HG03342 (cell line): ENCODE measurements at regions not wholly inside any gene's neighbourhood (a gene's known extent, or its start where the extent isn't known, plus 50 kb on each side); places are given as distances from the start of the nearest gene placed in this dataset.

ENCODE experiments used
- ATAC-seq: cut with Tn5 transposase; IDR thresholded peaks from one replicate; pipeline ENCODE4 v1.9.1; 2021; ENCODE audit warnings: mild to moderate bottlenecking, moderate library complexity; ENCODE audit not compliant: unreplicated experiment

DNA sequence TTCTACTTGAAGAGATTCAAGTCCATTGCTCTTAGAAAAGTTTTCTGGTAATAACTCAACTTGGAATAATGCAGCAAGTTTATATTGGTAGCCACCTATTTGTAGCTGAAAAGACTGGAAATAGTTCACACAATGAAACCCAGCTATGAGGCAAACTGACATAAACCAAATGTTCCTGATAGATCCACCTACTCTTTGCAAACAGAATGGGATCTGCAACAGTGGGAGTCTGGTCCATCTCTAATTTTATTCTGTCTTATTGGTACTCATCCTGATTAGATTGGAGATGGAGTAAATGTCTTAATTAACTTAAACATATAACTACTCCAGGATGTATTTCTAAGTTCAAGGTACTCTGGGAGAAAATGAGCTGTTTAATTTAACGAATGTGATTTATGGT lies 438.0 kb downstream of the OLFM4 start:
- no peak for ATAC-seq

DNA sequence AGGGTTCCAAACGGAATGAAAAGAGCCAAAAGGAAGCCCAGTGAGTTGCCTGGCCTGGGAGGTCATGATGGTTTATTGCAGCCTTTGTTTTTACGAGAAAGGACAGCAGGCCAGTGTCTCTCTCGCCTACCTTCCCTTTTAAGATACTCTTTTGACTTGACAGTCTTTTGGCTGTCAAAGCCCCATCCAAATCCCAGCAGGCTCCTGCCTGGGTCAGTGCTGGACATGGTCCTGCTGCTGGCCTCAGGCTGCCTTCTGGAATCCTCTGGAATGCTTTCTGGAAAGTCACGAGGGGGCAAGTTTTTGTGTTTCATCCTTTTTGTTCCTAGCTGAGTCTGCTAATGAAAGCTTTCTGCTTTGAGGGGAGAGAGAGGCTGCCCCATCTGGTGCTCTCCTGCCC lies 444.8 kb downstream of the OLFM4 start:
- ATAC-seq: no peak

GRCh38 chr13:53474878-53475277 lies 446.3 kb downstream of the OLFM4 start:
- no peak for ATAC-seq

DNA sequence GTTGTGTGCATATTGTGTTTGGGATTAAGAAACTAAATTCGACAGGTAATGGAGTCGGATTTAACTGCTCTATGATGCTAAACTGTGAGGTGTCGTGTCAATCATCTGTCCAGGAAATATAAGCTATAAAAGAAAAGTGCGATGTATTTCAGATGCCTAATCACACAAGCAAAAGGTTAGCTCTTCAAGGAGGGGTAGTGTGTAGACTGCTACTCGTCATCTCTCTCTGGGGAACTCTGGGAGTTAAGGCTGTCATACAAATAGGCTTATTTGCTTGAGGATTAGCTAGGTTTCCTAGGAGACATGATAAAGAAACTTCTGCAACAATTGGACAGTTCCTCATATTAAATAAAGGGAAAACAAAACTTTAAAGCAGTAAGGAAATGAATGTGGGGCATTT lies 462.1 kb downstream of the OLFM4 start:
- ATAC-seq: no peak

GRCh38 chr13:53494406-53494805 lies 465.8 kb downstream of the OLFM4 start:
- no peak for ATAC-seq

DNA sequence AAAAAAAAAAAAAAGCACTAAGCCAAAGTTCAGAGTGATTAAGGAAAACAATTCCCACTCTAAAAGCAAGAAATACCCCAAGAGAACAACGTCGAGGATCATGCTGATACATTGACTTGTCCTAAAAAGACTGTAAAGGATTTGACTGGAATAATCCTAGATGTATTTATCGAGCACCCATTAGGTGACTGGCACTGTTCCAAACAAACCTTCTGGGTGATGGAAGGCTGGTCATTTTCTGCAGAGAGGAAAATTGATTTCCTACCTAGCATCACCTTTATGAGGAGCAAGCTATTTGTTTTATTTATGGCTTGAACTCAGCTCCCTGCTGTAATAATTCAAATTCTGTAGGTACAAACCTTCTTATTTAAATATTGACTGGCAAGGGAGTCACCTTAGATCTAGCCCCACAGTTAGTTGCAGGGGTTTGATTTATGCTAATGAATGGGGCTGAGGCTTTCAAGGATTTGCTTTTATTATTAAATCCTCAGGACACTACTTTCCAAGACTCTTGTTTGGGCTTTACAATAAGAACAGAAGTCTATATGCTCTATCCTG lies 471.0 kb downstream of the OLFM4 start:
- no peak for ATAC-seq

- peak; percentile 92 for ATAC-seq
These were observed 472.8 kb downstream of the OLFM4 start for GRCh38 chr13:53501387-53501786.

- no peak for ATAC-seq
These were observed 479.1 kb downstream of the OLFM4 start for GRCh38 chr13:53507741-53508140.

DNA sequence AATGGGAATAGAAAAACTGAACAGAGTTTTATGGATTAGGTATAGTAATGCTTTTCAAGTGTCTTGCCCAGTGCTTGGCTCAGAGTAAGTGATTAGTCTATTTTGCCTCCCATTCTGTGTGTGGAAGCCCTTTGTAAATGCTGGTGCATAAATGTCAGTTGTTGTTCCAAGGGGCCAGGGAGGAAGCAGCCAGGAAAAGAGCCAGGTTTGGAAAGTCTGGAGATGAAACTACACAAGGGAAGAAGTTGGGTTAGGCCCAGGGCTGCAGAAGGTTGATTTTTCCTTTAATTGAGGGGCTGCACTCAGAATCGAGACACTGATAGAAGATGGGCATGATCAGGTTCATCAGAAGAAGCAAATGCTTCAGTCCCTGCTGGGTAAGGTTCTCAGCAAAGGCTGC lies 484.0 kb downstream of the OLFM4 start:
- no peak for ATAC-seq

GRCh38 chr13:53513226-53513625 lies 484.6 kb downstream of the OLFM4 start:
- no peak for ATAC-seq

DNA sequence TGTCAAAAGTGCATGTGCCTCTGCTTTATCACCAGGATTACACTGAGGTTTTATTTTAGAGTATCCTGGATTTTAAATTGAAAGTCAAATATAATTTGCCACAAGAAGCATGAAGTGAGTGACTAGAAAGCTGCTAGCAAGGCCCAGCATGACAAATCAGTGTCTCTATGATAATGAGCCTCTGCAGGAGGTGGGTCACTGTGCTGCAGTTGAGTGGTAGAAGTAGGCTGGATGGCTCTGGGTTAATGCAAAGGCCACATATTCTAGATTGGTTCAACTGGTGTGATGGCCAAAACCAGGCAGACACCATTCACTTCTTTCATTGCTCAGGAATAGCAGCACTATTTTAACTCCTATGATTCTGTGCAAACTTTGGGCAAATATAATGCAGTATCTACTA lies 491.5 kb downstream of the OLFM4 start:
- no peak for ATAC-seq

DNA sequence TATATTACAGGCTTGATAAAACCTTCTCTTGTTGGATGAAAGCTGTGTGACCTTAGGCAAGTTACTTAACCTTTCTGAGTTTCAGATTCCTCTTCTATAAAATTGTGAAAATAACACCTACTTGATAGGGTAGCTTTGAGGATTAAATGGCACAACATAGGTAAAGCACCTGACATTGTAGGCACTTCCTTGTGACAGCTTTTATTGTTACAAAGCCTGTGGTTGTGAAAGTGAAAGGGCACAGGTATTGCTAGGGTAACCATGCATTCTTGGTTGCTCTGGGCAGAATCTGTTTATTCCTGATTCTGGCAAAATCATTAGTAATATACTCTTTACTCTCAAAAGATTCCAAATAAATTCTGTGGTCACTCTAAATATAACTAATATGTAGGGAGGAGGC lies 493.4 kb downstream of the OLFM4 start:
- no peak for ATAC-seq

GRCh38 chr13:53537586-53537985 lies 509.0 kb downstream of the OLFM4 start:
- ATAC-seq: no peak

- ATAC-seq: no peak
These were observed 516.8 kb downstream of the OLFM4 start for GRCh38 chr13:53545340-53545941.

GRCh38 chr13:53560556-53560955 lies 531.9 kb downstream of the OLFM4 start:
- ATAC-seq: no peak

- no peak for ATAC-seq
These were observed 533.8 kb downstream of the OLFM4 start for GRCh38 chr13:53562419-53562818.

- ATAC-seq: no peak
These were observed 539.9 kb downstream of the OLFM4 start for GRCh38 chr13:53568491-53568890.

GRCh38 chr13:53569453-53569852 lies 540.8 kb downstream of the OLFM4 start:
- ATAC-seq: no peak

DNA sequence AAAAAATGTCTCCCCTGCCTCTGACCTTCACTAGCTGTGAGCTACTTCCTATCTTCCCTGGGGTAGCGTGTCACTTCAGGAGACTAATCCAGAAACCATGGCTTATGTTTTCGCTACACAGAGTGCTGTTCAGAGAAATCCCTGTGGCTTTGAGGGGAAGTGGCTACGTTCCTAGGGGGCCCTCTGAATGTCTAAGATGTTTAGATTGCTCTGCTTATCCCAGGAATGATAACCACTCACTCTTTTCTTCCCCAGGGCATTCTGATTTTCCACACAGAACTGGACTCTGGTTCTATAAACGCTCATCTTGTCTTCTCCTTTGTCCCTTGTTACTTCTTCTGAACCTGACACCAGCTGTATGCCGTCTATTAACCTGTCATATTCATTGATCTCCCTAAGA lies 572.5 kb downstream of the OLFM4 start:
- no peak for ATAC-seq

DNA sequence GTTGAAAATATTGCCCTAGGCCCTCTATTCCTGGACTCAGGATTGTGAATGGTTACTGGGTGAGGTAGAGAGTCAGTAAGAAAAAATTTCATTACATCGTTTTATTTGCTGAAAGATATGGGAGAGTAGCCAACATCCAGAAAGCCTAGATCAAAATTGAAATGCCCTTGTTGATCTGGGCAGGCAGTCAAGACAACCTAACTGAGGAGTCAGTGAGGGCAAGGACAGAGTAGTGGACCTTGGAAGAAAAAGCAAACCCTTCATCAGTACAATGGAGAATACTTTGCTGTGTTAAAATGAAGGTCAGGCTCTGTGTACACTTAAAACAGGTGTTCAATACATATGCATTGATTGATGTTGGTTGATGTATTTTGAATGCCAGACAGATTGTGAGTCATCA lies 576.7 kb downstream of the OLFM4 start:
- ATAC-seq: no peak

DNA sequence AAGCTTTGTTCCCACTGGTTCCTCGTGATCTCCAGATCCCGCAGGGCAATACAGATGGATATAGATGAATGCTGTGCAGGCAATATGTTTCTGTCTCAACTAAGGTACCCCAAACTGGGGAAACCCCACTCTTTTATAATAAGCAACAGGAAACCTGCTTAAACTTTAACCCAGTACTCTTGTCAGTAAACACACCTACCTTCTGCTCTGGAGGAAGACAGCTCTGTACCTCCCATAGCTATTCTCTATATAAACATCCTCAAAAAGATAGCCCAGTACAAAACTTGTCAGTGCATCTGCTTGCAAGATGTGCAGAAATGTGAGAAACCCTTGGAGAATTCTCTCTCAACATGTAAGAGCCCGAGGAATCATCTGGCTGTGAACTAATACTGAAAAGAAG lies 583.6 kb downstream of the OLFM4 start:
- peak; percentile 71 for ATAC-seq

DNA sequence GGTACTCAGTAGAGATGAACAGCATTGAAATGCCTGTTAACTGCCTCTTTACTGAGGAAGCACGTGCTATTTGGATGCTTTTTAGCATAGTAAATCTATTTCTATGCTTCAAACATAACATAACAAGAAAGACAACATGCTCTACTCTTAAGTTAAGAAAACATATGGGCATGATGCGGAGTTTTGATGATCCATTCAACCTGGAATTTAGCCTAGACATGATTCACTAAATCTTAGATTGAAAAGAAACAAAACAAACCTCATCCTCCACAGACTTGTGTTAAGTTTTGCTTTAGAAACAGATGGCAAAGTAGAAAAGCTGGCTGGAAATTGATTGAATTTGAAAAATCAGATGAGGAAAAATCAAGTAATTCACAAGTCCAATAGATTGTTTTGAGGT lies 593.8 kb downstream of the OLFM4 start:
- ATAC-seq: no peak

GRCh38 chr13:53623146-53623545 lies 594.5 kb downstream of the OLFM4 start:
- ATAC-seq: no peak
